Left ventricle myocardium inferior (tissue), 1 donor: ENCODE measurements at regions not wholly inside any gene's neighbourhood (a gene's known extent, or its start where the extent isn't known, plus 50 kb on each side); places are given as distances from the start of the nearest gene placed in this dataset.

Experiments used
- DNase-seq: peaks from one replicate; pipeline ENCODE4 v3.0.0-alpha.2; 2020
- H3K27ac ChIP-seq: fragments of 200-600 bp; replicated peaks from 2 replicates; pipeline ENCODE4 v1.8.0; 2021
- H3K27me3 ChIP-seq: fragments of 200-600 bp; 2 replicates; pipeline ENCODE4 v1.8.0; 2021; ENCODE audit warnings: low read depth
- H3K36me3 ChIP-seq: fragments of 200-600 bp; 2 replicates; pipeline ENCODE4 v1.8.0; 2021
- H3K4me1 ChIP-seq: fragments of 200-600 bp; 2 replicates; pipeline ENCODE4 v1.8.0; 2021
- H3K4me3 ChIP-seq: fragments of 200-600 bp; 2 replicates; pipeline ENCODE4 v1.8.0; 2021; ENCODE audit warnings: mild to moderate bottlenecking, moderate library complexity
- H3K9me3 ChIP-seq: fragments of 200-600 bp; replicated peaks from 2 replicates; pipeline ENCODE4 v1.8.0; 2021
- intact Hi-C: fragments of 100-400 bp; cut with micrococcal nuclease; formaldehyde crosslinking; loops from one replicate; pipeline ENCODE4 v1.11.0; 2022
- TF ChIP-seq, protein P1 (sequence below): fragments of 200-600 bp; IDR thresholded peaks from 2 replicates; pipeline ENCODE4 v1.8.0; 2021; ENCODE audit warnings: antibody characterized with exemption, mild to moderate bottlenecking, borderline replicate concordance
- donor health status: DM: no; HTN: yes; CAD: no; lungs with severe emphysema.

DNA sequence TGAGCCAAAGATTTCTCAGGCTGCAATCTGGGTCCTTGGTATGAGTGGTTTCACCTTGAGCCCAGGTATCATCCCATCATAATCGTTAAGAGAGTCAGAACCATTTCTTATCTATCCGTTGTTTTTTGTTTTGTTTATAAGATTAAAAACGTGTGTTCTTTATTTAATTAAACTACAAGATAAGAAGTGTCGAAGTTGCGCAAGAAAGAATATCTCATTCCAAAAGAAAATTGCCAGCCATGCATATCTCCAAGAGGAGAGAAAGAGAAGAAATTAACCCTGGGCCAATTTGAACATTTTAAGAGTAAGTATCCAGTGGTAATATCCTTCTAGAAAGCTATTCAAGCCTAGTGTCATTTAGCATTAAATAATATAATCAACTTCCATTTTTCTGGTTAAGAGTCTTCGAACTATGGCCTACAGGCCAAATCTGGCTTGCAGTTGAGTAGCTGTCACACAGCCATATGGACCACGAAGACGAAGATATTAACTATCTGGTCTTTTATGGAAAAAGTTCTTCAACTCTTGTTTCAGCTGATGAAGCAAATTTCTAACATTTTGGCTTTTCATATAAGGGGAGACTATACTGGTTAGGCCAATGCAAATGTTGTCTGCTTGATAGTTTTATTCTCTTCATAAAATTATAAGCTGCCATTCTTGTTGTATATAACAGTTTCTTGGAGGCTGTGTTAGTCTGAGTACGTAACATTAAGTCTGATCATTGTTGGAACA, 576.4 kb downstream of the REEP3 start:
- no peaks in the 10 kb centered on the region for H3K36me3 ChIP-seq
- no peaks in the 10 kb centered on the region for H3K27me3 ChIP-seq
- intact Hi-C loops, result no loop called here
- TF ChIP-seq, protein P1, sequence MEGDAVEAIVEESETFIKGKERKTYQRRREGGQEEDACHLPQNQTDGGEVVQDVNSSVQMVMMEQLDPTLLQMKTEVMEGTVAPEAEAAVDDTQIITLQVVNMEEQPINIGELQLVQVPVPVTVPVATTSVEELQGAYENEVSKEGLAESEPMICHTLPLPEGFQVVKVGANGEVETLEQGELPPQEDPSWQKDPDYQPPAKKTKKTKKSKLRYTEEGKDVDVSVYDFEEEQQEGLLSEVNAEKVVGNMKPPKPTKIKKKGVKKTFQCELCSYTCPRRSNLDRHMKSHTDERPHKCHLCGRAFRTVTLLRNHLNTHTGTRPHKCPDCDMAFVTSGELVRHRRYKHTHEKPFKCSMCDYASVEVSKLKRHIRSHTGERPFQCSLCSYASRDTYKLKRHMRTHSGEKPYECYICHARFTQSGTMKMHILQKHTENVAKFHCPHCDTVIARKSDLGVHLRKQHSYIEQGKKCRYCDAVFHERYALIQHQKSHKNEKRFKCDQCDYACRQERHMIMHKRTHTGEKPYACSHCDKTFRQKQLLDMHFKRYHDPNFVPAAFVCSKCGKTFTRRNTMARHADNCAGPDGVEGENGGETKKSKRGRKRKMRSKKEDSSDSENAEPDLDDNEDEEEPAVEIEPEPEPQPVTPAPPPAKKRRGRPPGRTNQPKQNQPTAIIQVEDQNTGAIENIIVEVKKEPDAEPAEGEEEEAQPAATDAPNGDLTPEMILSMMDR, result no peak
- H3K9me3 ChIP-seq, result no peaks in the 10 kb centered on the region
- no peaks in the 10 kb centered on the region for H3K4me1 ChIP-seq
- H3K27ac ChIP-seq, result no peak overlapping the region
- DNase-seq, result no peak
- no peak overlapping the region for H3K4me3 ChIP-seq

DNA sequence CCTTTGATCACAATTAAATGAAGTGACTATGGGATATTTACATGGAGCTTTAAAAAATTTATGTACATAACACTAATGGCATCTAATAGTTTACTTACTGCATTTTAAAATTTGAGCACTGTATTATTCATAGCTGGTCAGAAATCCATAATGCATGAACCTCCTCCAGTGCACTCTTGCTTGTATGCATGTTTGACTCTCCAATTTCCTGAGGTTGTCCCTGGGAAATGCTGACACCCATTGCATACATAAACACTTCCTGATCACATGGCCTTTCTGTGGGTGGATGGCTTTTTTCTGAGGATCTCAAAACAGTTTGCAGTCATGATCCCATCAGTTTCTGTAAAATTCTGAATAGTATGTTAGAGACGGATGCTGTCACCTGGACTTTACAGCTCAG, 577.8 kb downstream of the REEP3 start:
- H3K36me3 ChIP-seq, result no peaks in the 10 kb centered on the region
- H3K27me3 ChIP-seq, result no peaks in the 10 kb centered on the region
- no peak overlapping the region for H3K27ac ChIP-seq
- H3K9me3 ChIP-seq, result no peaks in the 10 kb centered on the region
- intact Hi-C loops, result no loop called here
- TF ChIP-seq, protein P1, result no peak
- no peaks in the 10 kb centered on the region for H3K4me1 ChIP-seq
- H3K4me3 ChIP-seq, result no peak overlapping the region
- no peak for DNase-seq

DNA sequence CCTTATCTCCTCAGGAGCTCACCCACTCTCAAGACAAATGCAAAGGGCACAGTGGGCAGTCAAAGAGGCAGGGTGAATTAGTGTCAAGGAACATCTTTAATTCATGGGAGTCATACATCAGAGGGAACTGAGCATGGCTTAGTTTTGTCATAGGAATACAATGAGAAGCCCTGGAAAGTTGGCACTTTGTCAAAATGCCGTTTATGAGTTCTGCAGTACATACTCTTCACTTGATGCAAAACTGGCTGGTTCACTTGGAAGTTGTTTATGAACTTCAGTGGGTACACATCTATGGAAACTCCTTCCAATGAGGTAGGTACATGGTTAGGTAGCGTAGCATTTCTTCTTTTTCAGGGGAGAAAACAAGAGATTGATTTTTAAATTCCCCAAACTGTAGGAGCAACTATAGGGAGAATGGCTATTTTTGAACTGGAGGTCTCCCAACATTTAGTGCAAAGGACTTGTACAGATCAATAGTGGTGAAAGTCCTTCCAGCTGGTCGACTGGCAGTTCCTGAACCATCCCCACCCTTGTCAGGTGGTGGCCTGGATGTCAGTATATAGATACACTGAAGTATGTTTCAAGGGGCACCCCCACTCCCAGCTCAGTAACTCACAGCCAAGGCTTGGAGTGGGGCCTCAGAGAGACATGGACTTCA, 580.5 kb downstream of the REEP3 start:
- no peaks in the 10 kb centered on the region for H3K36me3 ChIP-seq
- TF ChIP-seq, protein P1, result no peak
- H3K9me3 ChIP-seq, result no peaks in the 10 kb centered on the region
- no peaks in the 10 kb centered on the region for H3K4me1 ChIP-seq
- intact Hi-C loops, result no loop called here
- no peak overlapping the region for H3K4me3 ChIP-seq
- no peak for DNase-seq
- no peaks in the 10 kb centered on the region for H3K27me3 ChIP-seq
- no peak overlapping the region for H3K27ac ChIP-seq

DNA sequence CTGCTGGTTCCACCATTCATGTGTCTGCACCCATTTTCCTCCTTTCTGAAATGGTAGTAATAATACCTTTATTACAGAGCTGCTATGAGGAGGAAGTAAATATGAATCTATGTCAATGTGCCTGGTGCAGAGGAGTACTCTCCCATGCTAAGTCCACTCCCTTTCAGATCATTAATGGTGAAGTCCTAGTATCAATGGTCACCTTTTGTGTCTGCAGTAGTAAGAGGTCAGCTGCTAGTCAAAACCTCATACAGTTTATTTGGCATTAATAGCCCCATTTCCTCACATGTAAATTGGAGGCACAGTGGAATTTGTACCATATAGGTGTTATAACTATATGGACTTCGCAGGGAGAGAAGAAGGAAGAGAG, 581.0 kb downstream of the REEP3 start:
- Histone ChIP-seq H3K27ac (no peak overlapping the region), H3K27me3 (no peaks in the 10 kb centered on the region), H3K36me3 (no peaks in the 10 kb centered on the region), H3K4me3 (no peak overlapping the region), H3K4me1 (no peaks in the 10 kb centered on the region), H3K9me3 (no peaks in the 10 kb centered on the region)
- TF ChIP-seq, protein P1, result no peak
- no peak for DNase-seq
- intact Hi-C loops, result no loop called here

DNA sequence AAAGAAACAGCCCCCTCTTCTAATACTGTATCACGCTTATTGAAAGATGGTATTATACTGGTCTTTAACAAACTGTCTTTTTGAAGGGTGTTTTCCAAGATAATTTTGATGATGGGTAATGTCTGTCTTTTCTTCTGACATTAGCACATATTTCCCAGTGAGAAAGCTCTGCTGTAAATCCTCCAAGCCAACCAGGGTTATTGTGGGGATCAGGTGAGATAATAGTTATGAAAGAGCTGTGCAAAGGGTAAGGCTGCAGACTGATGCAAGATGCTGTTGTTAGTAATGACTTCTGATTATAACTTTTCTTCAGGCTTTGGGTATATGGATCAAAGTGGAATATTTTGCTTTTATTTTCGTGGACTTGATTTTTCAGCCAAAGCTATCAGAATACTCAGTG, 581.7 kb downstream of the REEP3 start:
- Histone ChIP-seq H3K36me3 (no peaks in the 10 kb centered on the region), H3K4me1 (no peaks in the 10 kb centered on the region), H3K27me3 (no peaks in the 10 kb centered on the region), H3K4me3 (no peak overlapping the region), H3K27ac (no peak overlapping the region), H3K9me3 (no peaks in the 10 kb centered on the region)
- DNase-seq, result no peak
- intact Hi-C loops, result no loop called here
- TF ChIP-seq, protein P1, result no peak
